HepG2 (cell line): ENCODE measurements at regions not wholly inside any gene's neighbourhood (a gene's known extent, or its start where the extent isn't known, plus 50 kb on each side); places are given as distances from the start of the nearest gene placed in this dataset.
A peak's percentile ranks its signal among the peaks of the same experiment; 100 is the strongest.

Experiments used
- ADNP ChIP-seq: sonication (generic); formaldehyde crosslinking; IDR thresholded peaks from 2 replicates; pipeline ENCODE4 v1.4.0; 2020; ENCODE audit warnings: missing genetic modification reagents
- BRCA1 ChIP-seq: sonication (generic); formaldehyde crosslinking; IDR thresholded peaks from 2 replicates; pipeline ENCODE4 v1.4.0; 2020; ENCODE audit warnings: missing genetic modification reagents
- ONECUT2 ChIP-seq: sonication (generic); formaldehyde crosslinking; IDR thresholded peaks from 2 replicates; pipeline ENCODE4 v1.4.0; 2020; ENCODE audit warnings: missing genetic modification reagents
- TBP ChIP-seq: sonication (generic); formaldehyde crosslinking; IDR thresholded peaks from 2 replicates; pipeline ENCODE4 v1.5.0; 2020; ENCODE audit warnings: missing genetic modification reagents
- ZKSCAN8 ChIP-seq: IDR thresholded peaks from 2 replicates; pipeline ENCODE4 v1.6.1; 2016; ENCODE audit warnings: borderline replicate concordance, missing genetic modification reagents, missing compliant biosample characterization
- ZNF234 ChIP-seq: sonication (generic); formaldehyde crosslinking; conservative IDR thresholded peaks from 2 replicates; pipeline ENCODE4 v1.5.1; 2020; ENCODE audit warnings: mild to moderate bottlenecking, missing genetic modification reagents
- ZNF253 ChIP-seq: sonication (generic); formaldehyde crosslinking; IDR thresholded peaks from 2 replicates; pipeline ENCODE4 v1.8.0; 2022; ENCODE audit warnings: mild to moderate bottlenecking, missing genetic modification reagents, borderline replicate concordance
- ZNF776 ChIP-seq: sonication (generic); formaldehyde crosslinking; IDR thresholded peaks from 2 replicates; pipeline ENCODE4 v1.4.0; 2020; ENCODE audit warnings: mild to moderate bottlenecking, missing genetic modification reagents
- ZNF816 ChIP-seq: sonication (generic); formaldehyde crosslinking; IDR thresholded peaks from 2 replicates; pipeline ENCODE4 v1.8.0; 2022; ENCODE audit warnings: missing genetic modification reagents, mild to moderate bottlenecking, borderline replicate concordance
- TF ChIP-seq, protein P1 (sequence below): sonication (generic); formaldehyde crosslinking; IDR thresholded peaks from 2 replicates; pipeline ENCODE4 v1.5.0; 2020; ENCODE audit warnings: mild to moderate bottlenecking, missing genetic modification reagents, borderline replicate concordance
- TF ChIP-seq, protein P2 (sequence below): sonication (generic); formaldehyde crosslinking; IDR thresholded peaks from 2 replicates; pipeline ENCODE4 v1.8.0; 2022; ENCODE audit warnings: missing genetic modification reagents, mild to moderate bottlenecking, borderline replicate concordance
- TF ChIP-seq, protein P3 (sequence below): IDR thresholded peaks from 2 replicates; pipeline ENCODE4 v1.6.1; 2016; ENCODE audit warnings: low read depth, missing genetic modification reagents, missing compliant biosample characterization
- TF ChIP-seq, protein P4 (sequence below): sonication (generic); formaldehyde crosslinking; IDR thresholded peaks from 2 replicates; pipeline ENCODE4 v1.8.0; 2022; ENCODE audit warnings: missing genetic modification reagents, mild to moderate bottlenecking, inconsistent platforms, borderline replicate concordance

DNA sequence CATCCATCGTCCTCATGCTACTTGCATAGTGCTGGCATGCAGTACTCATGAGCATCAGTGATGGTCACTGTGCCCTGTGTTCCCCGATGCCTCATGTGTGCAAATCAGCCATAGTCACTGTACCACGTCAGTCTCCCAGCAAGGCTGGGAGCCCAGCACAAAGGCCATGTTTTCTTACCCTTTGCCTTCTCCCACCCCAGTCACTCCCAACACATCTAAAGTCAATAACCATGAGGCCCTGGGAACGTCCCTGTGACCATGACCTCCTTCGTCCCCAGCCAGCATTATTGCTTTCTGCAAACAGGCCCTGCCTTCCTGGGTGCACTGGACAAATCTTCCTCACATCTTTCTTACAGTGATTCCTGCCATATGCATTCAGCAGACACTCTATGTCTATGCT lies 406.1 kb downstream of the ICE1 start (continued):
- TF ChIP-seq, protein P1, sequence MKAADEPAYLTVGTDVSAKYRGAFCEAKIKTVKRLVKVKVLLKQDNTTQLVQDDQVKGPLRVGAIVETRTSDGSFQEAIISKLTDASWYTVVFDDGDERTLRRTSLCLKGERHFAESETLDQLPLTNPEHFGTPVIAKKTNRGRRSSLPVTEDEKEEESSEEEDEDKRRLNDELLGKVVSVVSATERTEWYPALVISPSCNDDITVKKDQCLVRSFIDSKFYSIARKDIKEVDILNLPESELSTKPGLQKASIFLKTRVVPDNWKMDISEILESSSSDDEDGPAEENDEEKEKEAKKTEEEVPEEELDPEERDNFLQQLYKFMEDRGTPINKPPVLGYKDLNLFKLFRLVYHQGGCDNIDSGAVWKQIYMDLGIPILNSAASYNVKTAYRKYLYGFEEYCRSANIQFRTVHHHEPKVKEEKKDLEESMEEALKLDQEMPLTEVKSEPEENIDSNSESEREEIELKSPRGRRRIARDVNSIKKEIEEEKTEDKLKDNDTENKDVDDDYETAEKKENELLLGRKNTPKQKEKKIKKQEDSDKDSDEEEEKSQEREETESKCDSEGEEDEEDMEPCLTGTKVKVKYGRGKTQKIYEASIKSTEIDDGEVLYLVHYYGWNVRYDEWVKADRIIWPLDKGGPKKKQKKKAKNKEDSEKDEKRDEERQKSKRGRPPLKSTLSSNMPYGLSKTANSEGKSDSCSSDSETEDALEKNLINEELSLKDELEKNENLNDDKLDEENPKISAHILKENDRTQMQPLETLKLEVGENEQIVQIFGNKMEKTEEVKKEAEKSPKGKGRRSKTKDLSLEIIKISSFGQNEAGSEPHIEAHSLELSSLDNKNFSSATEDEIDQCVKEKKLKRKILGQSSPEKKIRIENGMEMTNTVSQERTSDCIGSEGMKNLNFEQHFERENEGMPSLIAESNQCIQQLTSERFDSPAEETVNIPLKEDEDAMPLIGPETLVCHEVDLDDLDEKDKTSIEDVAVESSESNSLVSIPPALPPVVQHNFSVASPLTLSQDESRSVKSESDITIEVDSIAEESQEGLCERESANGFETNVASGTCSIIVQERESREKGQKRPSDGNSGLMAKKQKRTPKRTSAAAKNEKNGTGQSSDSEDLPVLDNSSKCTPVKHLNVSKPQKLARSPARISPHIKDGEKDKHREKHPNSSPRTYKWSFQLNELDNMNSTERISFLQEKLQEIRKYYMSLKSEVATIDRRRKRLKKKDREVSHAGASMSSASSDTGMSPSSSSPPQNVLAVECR (CRISPR knock-in tag) = 0 out of 2 replicates have a peak, but pooled peaks have one; percentile 30
- TF ChIP-seq, protein P2, sequence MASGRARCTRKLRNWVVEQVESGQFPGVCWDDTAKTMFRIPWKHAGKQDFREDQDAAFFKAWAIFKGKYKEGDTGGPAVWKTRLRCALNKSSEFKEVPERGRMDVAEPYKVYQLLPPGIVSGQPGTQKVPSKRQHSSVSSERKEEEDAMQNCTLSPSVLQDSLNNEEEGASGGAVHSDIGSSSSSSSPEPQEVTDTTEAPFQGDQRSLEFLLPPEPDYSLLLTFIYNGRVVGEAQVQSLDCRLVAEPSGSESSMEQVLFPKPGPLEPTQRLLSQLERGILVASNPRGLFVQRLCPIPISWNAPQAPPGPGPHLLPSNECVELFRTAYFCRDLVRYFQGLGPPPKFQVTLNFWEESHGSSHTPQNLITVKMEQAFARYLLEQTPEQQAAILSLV (CRISPR knock-in tag) = peak; percentile 29; the same call in 1 of the 2 replicates
- TF ChIP-seq ZNF234 = no peak
- TF ChIP-seq BRCA1 (CRISPR knock-in tag) = no peak
- TF ChIP-seq ZNF253 (CRISPR knock-in tag) = no peak
- TF ChIP-seq, protein P3, sequence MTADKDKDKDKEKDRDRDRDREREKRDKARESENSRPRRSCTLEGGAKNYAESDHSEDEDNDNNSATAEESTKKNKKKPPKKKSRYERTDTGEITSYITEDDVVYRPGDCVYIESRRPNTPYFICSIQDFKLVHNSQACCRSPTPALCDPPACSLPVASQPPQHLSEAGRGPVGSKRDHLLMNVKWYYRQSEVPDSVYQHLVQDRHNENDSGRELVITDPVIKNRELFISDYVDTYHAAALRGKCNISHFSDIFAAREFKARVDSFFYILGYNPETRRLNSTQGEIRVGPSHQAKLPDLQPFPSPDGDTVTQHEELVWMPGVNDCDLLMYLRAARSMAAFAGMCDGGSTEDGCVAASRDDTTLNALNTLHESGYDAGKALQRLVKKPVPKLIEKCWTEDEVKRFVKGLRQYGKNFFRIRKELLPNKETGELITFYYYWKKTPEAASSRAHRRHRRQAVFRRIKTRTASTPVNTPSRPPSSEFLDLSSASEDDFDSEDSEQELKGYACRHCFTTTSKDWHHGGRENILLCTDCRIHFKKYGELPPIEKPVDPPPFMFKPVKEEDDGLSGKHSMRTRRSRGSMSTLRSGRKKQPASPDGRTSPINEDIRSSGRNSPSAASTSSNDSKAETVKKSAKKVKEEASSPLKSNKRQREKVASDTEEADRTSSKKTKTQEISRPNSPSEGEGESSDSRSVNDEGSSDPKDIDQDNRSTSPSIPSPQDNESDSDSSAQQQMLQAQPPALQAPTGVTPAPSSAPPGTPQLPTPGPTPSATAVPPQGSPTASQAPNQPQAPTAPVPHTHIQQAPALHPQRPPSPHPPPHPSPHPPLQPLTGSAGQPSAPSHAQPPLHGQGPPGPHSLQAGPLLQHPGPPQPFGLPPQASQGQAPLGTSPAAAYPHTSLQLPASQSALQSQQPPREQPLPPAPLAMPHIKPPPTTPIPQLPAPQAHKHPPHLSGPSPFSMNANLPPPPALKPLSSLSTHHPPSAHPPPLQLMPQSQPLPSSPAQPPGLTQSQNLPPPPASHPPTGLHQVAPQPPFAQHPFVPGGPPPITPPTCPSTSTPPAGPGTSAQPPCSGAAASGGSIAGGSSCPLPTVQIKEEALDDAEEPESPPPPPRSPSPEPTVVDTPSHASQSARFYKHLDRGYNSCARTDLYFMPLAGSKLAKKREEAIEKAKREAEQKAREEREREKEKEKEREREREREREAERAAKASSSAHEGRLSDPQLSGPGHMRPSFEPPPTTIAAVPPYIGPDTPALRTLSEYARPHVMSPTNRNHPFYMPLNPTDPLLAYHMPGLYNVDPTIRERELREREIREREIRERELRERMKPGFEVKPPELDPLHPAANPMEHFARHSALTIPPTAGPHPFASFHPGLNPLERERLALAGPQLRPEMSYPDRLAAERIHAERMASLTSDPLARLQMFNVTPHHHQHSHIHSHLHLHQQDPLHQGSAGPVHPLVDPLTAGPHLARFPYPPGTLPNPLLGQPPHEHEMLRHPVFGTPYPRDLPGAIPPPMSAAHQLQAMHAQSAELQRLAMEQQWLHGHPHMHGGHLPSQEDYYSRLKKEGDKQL = peak; percentile 68
- TF ChIP-seq, protein P4, sequence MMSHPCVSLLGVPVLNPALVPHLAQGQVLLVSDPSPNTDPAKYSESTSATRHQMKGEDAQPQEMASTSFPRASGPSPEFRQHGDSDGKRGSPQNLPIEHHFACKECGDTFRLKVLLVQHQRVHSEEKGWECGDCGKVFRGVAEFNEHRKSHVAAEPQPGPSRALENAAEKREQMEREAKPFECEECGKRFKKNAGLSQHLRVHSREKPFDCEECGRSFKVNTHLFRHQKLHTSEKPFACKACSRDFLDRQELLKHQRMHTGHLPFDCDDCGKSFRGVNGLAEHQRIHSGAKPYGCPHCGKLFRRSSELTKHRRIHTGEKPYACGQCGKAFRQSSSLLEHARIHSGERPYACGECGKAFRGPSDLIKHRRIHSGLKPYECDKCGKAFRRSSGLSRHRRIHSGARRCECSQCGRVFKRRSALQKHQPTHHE (CRISPR knock-in tag) = no peak
- no peak for TF ChIP-seq ZNF776 (CRISPR knock-in tag)
- TF ChIP-seq ADNP = no peak
- TF ChIP-seq ONECUT2 (CRISPR knock-in tag) = no peak
- TF ChIP-seq ZNF816 (CRISPR knock-in tag) = no peak
- TF ChIP-seq ZKSCAN8 (CRISPR knock-in tag) = no peak
- TF ChIP-seq TBP = no peak
